ENCODE measurements at regions not wholly inside any gene's neighbourhood (a gene's known extent, or its start where the extent isn't known, plus 50 kb on each side); places are given as distances from the start of the nearest gene placed in this dataset.
"Not testable (repeated sequence)": the region's sequence is repeated elsewhere in the genome, so short reads cannot be mapped to it uniquely, and the experiment has no call there.

GRCh38 chr21:23131177-23131576 is 2133.0 kb downstream of the NCAM2 start:
- no peak for DNase-seq (ENCODE audit: low spot score)
- in situ Hi-C loops (cut with MboI; ENCODE audit: low pct_unique_long_range_greater_than_20kb, low sequenced_read_pairs, unreplicated experiment), result no loop called here
- no peak for TF ChIP-seq CTCF (IDR thresholded peaks at IDR 0.05; ENCODE audit: extremely low read depth, insufficient read depth, missing control alignments)

- no peak for DNase-seq (ENCODE audit: low spot score)
- TF ChIP-seq CTCF (IDR thresholded peaks at IDR 0.05; ENCODE audit: extremely low read depth, insufficient read depth, missing control alignments), result no peak
- in situ Hi-C loops (cut with MboI; ENCODE audit: low pct_unique_long_range_greater_than_20kb, low sequenced_read_pairs, unreplicated experiment), result no loop called here
Measured at GRCh38 chr21:23138797-23139196, 2140.6 kb downstream of the NCAM2 start.

- no peak for TF ChIP-seq CTCF (IDR thresholded peaks at IDR 0.05; ENCODE audit: extremely low read depth, insufficient read depth, missing control alignments)
- no peak for DNase-seq (ENCODE audit: low spot score)
- in situ Hi-C loops (cut with MboI; ENCODE audit: low pct_unique_long_range_greater_than_20kb, low sequenced_read_pairs, unreplicated experiment), result no loop called here
Measured at GRCh38 chr21:23152130-23152529, 2153.9 kb downstream of the NCAM2 start.

- in situ Hi-C loops (cut with MboI; ENCODE audit: low pct_unique_long_range_greater_than_20kb, low sequenced_read_pairs, unreplicated experiment); DNase-seq (ENCODE audit: low spot score): not testable (repeated sequence)
Measured at GRCh38 chr21:23153842-23154241, 2155.6 kb downstream of the NCAM2 start.

- in situ Hi-C loops (cut with MboI; ENCODE audit: low pct_unique_long_range_greater_than_20kb, low sequenced_read_pairs, unreplicated experiment), result no loop called here
- no peak for TF ChIP-seq CTCF (IDR thresholded peaks at IDR 0.05; ENCODE audit: extremely low read depth, insufficient read depth, missing control alignments)
- no peak for DNase-seq (ENCODE audit: low spot score)
Measured at GRCh38 chr21:23155281-23155680, 2157.1 kb downstream of the NCAM2 start.

GRCh38 chr21:23160914-23161313 is 2162.7 kb downstream of the NCAM2 start:
- in situ Hi-C loops (cut with MboI; ENCODE audit: low pct_unique_long_range_greater_than_20kb, low sequenced_read_pairs, unreplicated experiment), result no loop called here
- no peak for TF ChIP-seq CTCF (IDR thresholded peaks at IDR 0.05; ENCODE audit: extremely low read depth, insufficient read depth, missing control alignments)
- no peak for DNase-seq (ENCODE audit: low spot score)

- in situ Hi-C loops (cut with MboI; ENCODE audit: low pct_unique_long_range_greater_than_20kb, low sequenced_read_pairs, unreplicated experiment), result no loop called here
- no peak for DNase-seq (ENCODE audit: low spot score)
- TF ChIP-seq CTCF (IDR thresholded peaks at IDR 0.05; ENCODE audit: extremely low read depth, insufficient read depth, missing control alignments), result no peak
Measured at GRCh38 chr21:23162198-23162946, 2164.2 kb downstream of the NCAM2 start.
